Amniotic stem cell (primary cell): ENCODE measurements at regions not wholly inside any gene's neighbourhood (a gene's known extent, or its start where the extent isn't known, plus 50 kb on each side); places are given as distances from the start of the nearest gene placed in this dataset.
"Not testable (repeated sequence)": the region's sequence is repeated elsewhere in the genome, so short reads cannot be mapped to it uniquely, and the experiment has no call there.

Experiments
- DNase-seq: peaks from one replicate; lab custom pipeline; 2025; lab: John Stamatoyannopoulos, UW

- no peak for DNase-seq
Measured at GRCh38 chr7:65800890-65801341, 72.0 kb upstream of the VKORC1L1 start.

- no peak for DNase-seq
Measured at GRCh38 chr7:65804887-65805286, 68.0 kb upstream of the VKORC1L1 start.

- DNase-seq = not testable (repeated sequence)
Measured at GRCh38 chr7:65807067-65807466, 65.8 kb upstream of the VKORC1L1 start.

GRCh38 chr7:65809259-65809981 lies 63.5 kb upstream of the VKORC1L1 start:
- DNase-seq = no peak

GRCh38 chr7:65809982-65810288 lies 62.9 kb upstream of the VKORC1L1 start:
- no peak for DNase-seq

- no peak for DNase-seq
Measured at GRCh38 chr7:65812281-65812680, 60.6 kb upstream of the VKORC1L1 start.

- not testable (repeated sequence) for DNase-seq
Measured at GRCh38 chr7:65814556-65815167, 58.2 kb upstream of the VKORC1L1 start.

GRCh38 chr7:65820287-65820950 lies 52.5 kb upstream of the VKORC1L1 start:
- DNase-seq = no peak
